H1 (cell line): ENCODE measurements at regions not wholly inside any gene's neighbourhood (a gene's known extent, or its start where the extent isn't known, plus 50 kb on each side); places are given as distances from the start of the nearest gene placed in this dataset.

Experiments
- CTCF ChIA-PET: fragments of 300-600 bp; sonication (Branson Sonifier 250); formaldehyde crosslinking; loops from one replicate; lab custom pipeline; 2021; ENCODE audit not compliant: partially characterized antibody; lab: Charles Lee
- POLR2A ChIA-PET: fragments of 300-600 bp; sonication (Branson Sonifier 250); formaldehyde crosslinking; loops from one replicate; lab custom pipeline; 2021; ENCODE audit warnings: inconsistent platforms; ENCODE audit not compliant: partially characterized antibody; lab: Charles Lee
- DNase-seq, 2 experiments: peaks; one replicate each; pipeline versions ENCODE4 v3.0.0 to v3.0.0-alpha.2; 2010 to 2022; ENCODE audit warnings: low spot score in 2 of 2, low read depth in 1 of 2, mixed read lengths in 1 of 2
- FAIRE-seq: peaks from 2 replicates; lab custom pipeline; 2011; peaks lifted over from hg19 to GRCh38; lab: Jason Lieb, UNC
- H2AFZ ChIP-seq: 2 replicates; pipeline ENCODE4 v1.8.1; 2012; ENCODE audit warnings: low read length, inconsistent platforms
- H2AK5ac ChIP-seq: 2 replicates; pipeline ENCODE4 v1.6.1; 2013; ENCODE audit warnings: low read depth, low read length
- H2BK120ac ChIP-seq: replicated peaks from 2 replicates; pipeline ENCODE3; 2013; ENCODE audit warnings: low read depth, low read length, inconsistent platforms
- H2BK12ac ChIP-seq: 2 replicates; pipeline ENCODE4 v1.6.1; 2013; ENCODE audit warnings: low read depth, low read length
- H2BK15ac ChIP-seq: 2 replicates; pipeline ENCODE4 v1.6.1; 2013; ENCODE audit warnings: low read length
- H2BK20ac ChIP-seq: 2 replicates; pipeline ENCODE4 v1.6.1; 2013; ENCODE audit warnings: low read length
- H2BK5ac ChIP-seq: 2 replicates; pipeline ENCODE4 v1.6.1; 2013; ENCODE audit warnings: low read depth, low read length
- H3K14ac ChIP-seq: 2 replicates; pipeline ENCODE4 v1.6.1; 2013; ENCODE audit warnings: inconsistent platforms; ENCODE audit not compliant: insufficient read length
- H3K18ac ChIP-seq: 2 replicates; pipeline ENCODE4 v1.6.1; 2013; ENCODE audit warnings: low read length; ENCODE audit errors: extremely low read depth
- H3K23ac ChIP-seq: 2 replicates; pipeline ENCODE4 v1.6.1; 2013; ENCODE audit warnings: inconsistent platforms; ENCODE audit not compliant: insufficient read length
- H3K23me2 ChIP-seq: 2 replicates; pipeline ENCODE4 v1.6.1; 2013; ENCODE audit warnings: low read depth, low read length
- H3K27ac ChIP-seq: 2 replicates; pipeline ENCODE4 v1.6.1; 2011; ENCODE audit warnings: low read depth, low read length, inconsistent platforms
- H3K27me3 ChIP-seq, 4 experiments: replicated peaks in 1 of 4; 1 replicate in 1 of 4; 2 replicates in 3 of 4; pipeline versions ENCODE4 v1.6.1 to v1.8.1; 2011 to 2013; ENCODE audit warnings: low read length in 3 of 4, mild to moderate bottlenecking in 3 of 4, inconsistent platforms in 2 of 4, mixed read lengths in 2 of 4, moderate library complexity in 1 of 4; ENCODE audit not compliant: control insufficient read depth in 3 of 4, insufficient read depth in 3 of 4; ENCODE audit errors: extremely low read depth in 1 of 4
- H3K36me3 ChIP-seq, 4 experiments: 2 replicates each; pipeline versions ENCODE4 v1.6.1 to v1.8.1; 2011 to 2013; ENCODE audit warnings: mild to moderate bottlenecking in 4 of 4, low read length in 3 of 4, moderate library complexity in 2 of 4, control low read depth in 1 of 4, inconsistent platforms in 1 of 4; ENCODE audit not compliant: insufficient read depth in 4 of 4, control insufficient read depth in 2 of 4
- H3K4ac ChIP-seq: replicated peaks from 2 replicates; pipeline ENCODE3; 2013; ENCODE audit warnings: low read length, low read depth, mixed read lengths, inconsistent platforms; ENCODE audit not compliant: insufficient read length
- H3K4me1 ChIP-seq, 4 experiments: replicated peaks in 1 of 4; 1 replicate in 1 of 4; 2 replicates in 3 of 4; pipeline versions ENCODE4 v1.6.1 to v1.8.1; 2011 to 2013; ENCODE audit warnings: low read length in 3 of 4, inconsistent platforms in 2 of 4, mixed read lengths in 1 of 4; ENCODE audit not compliant: insufficient read depth in 4 of 4, control insufficient read depth in 3 of 4
- H3K4me2 ChIP-seq, 2 experiments: 2 replicates each; pipeline versions ENCODE4 v1.6.1 to v1.8.1; 2011 to 2013; ENCODE audit warnings: low read depth in 2 of 2, low read length in 2 of 2, control low read depth in 1 of 2, inconsistent platforms in 1 of 2, mild to moderate bottlenecking in 1 of 2; ENCODE audit not compliant: insufficient read depth in 1 of 2
- H3K4me3 ChIP-seq, 4 experiments: fragments of 200-600, 300-600 bp in 1 of 4; sonication (generic), shearing (Covaris generic), sonication (Bioruptor Twin) in 1 of 4; 2 replicates each; pipeline versions ENCODE4 v1.5.1 to v1.8.1; 2011 to 2016; ENCODE audit warnings: low read length in 4 of 4, low read depth in 3 of 4, control low read depth in 2 of 4, inconsistent platforms in 2 of 4, mild to moderate bottlenecking in 2 of 4, mixed read lengths in 1 of 4, moderate library complexity in 1 of 4; ENCODE audit not compliant: insufficient read depth in 2 of 4; ENCODE audit errors: extremely low read depth in 1 of 4
- H3K56ac ChIP-seq: replicated peaks from 2 replicates; pipeline ENCODE3; 2013; ENCODE audit warnings: low read depth, mild to moderate bottlenecking, mixed read lengths, low read length, inconsistent platforms; ENCODE audit not compliant: insufficient read length
- H3K79me1 ChIP-seq: 2 replicates; pipeline ENCODE4 v1.6.1; 2013; ENCODE audit warnings: low read depth, low read length, control low read depth
- H3K79me2 ChIP-seq, 2 experiments: 2 replicates each; pipeline versions ENCODE4 v1.6.1 to v1.8.1; 2012 to 2013; ENCODE audit warnings: low read length in 2 of 2, mild to moderate bottlenecking in 2 of 2, inconsistent platforms in 1 of 2; ENCODE audit not compliant: insufficient read depth in 2 of 2, control insufficient read depth in 1 of 2
- H3K9ac ChIP-seq, 4 experiments: replicated peaks in 1 of 4; 1 replicate in 1 of 4; 2 replicates in 3 of 4; pipeline versions ENCODE4 v1.6.1 to v1.8.1; 2011 to 2013; ENCODE audit warnings: low read depth in 3 of 4, low read length in 3 of 4, control low read depth in 2 of 4, mild to moderate bottlenecking in 2 of 4, moderate library complexity in 2 of 4, inconsistent platforms in 1 of 4; ENCODE audit errors: extremely low read depth in 1 of 4
- H3K9me3 ChIP-seq, 2 experiments: 2 replicates each; pipeline versions ENCODE4 v1.6.1 to v1.8.1; 2012 to 2013; ENCODE audit warnings: mild to moderate bottlenecking in 2 of 2, moderate library complexity in 2 of 2, control low read depth in 1 of 2, inconsistent platforms in 1 of 2, low read depth in 1 of 2, low read length in 1 of 2, mixed read lengths in 1 of 2; ENCODE audit not compliant: insufficient read depth in 2 of 2
- H4K20me1 ChIP-seq, 2 experiments: replicated peaks in 1 of 2; 2 replicates each; pipeline versions ENCODE3 to v1.8.1; 2011 to 2013; ENCODE audit warnings: inconsistent platforms in 2 of 2, low read length in 2 of 2, mild to moderate bottlenecking in 1 of 2; ENCODE audit not compliant: insufficient read depth in 2 of 2, control insufficient read depth in 1 of 2
- H4K5ac ChIP-seq: 2 replicates; pipeline ENCODE4 v1.6.1; 2013; ENCODE audit warnings: low read length, low read depth, mixed read lengths, inconsistent platforms; ENCODE audit not compliant: insufficient read length
- H4K8ac ChIP-seq: 2 replicates; pipeline ENCODE4 v1.8.0; 2013; ENCODE audit warnings: mild to moderate bottlenecking, moderate library complexity, low read length, inconsistent platforms; ENCODE audit not compliant: insufficient read depth; ENCODE audit errors: extremely low read depth
- H4K91ac ChIP-seq: replicated peaks from 2 replicates; pipeline ENCODE3; 2013; ENCODE audit warnings: low read length, mixed read lengths, inconsistent platforms; ENCODE audit not compliant: insufficient read length
- HDAC6 ChIP-seq: IDR thresholded peaks from one replicate; pipeline ENCODE4 v1.7.1; 2012; ENCODE audit warnings: low read depth, mild to moderate bottlenecking, inconsistent platforms, low read length, moderate library complexity
- JUN ChIP-seq: IDR thresholded peaks from 2 replicates; pipeline ENCODE4 v1.6.1; 2011; ENCODE audit warnings: low read depth, mild to moderate bottlenecking, improper control_type of control experiment, low read length
- KDM5A ChIP-seq: fragments of 200-600 bp; IDR thresholded peaks from 2 replicates; pipeline ENCODE4 v1.7.1; 2012; ENCODE audit warnings: mild to moderate bottlenecking, low read length, inconsistent platforms, mixed read lengths
- MAFK ChIP-seq: IDR thresholded peaks from 2 replicates; pipeline ENCODE4 v1.6.1; 2012; ENCODE audit warnings: low read depth, mild to moderate bottlenecking, improper control_type of control experiment, low read length
- PHF8 ChIP-seq: fragments of 200-600 bp; sonication (generic); conservative IDR thresholded peaks from 2 replicates; pipeline ENCODE4 v1.7.1; 2012; ENCODE audit warnings: low read depth, mild to moderate bottlenecking, inconsistent platforms, low read length, moderate library complexity
- POLR2A ChIP-seq, 2 experiments: IDR thresholded peaks; 1 replicate in 1 of 2; 2 replicates in 1 of 2; pipeline ENCODE4 v1.6.1; 2011; ENCODE audit warnings: low read depth in 2 of 2, low read length in 2 of 2, mild to moderate bottlenecking in 2 of 2; ENCODE audit errors: control extremely low read depth in 1 of 2
- RNF2 ChIP-seq: fragments of 200-900, 300-1000 bp; sonication (generic); IDR thresholded peaks from 2 replicates; pipeline ENCODE4 v1.7.1; 2016; ENCODE audit warnings: borderline replicate concordance, low read depth, mild to moderate bottlenecking, antibody characterized with exemption, low read length; ENCODE audit not compliant: poor library complexity, severe bottlenecking; ENCODE audit errors: missing control alignments
- SIN3A ChIP-seq, 2 experiments: IDR thresholded peaks in 1 of 2; conservative IDR thresholded peaks in 1 of 2; 2 replicates each; pipeline ENCODE4 v1.6.1; 2011 to 2012; ENCODE audit warnings: low read length in 2 of 2, improper control_type of control experiment in 1 of 2, low read depth in 1 of 2, mild to moderate bottlenecking in 1 of 2
- SIRT6 ChIP-seq: IDR thresholded peaks from one replicate; pipeline ENCODE4 v1.7.1; 2012; ENCODE audit warnings: low read length, inconsistent platforms
- TAF7 ChIP-seq: optimal IDR thresholded peaks from 2 replicates; pipeline ENCODE3; 2011; ENCODE audit warnings: low read depth, mild to moderate bottlenecking, inconsistent platforms, low read length, moderate library complexity, borderline replicate concordance
- WGBS, 2 experiments: shearing (Covaris generic) in 1 of 2; methylation state at CpG; one replicate each; pipeline versions ENCODE4 v1.1.6 to v1.1.7; 2013 to 2015; ENCODE audit warnings: low lambda C conversion rate in 2 of 2, mixed read lengths in 2 of 2, inconsistent platforms in 1 of 2, low coverage in 1 of 2, missing lambda C conversion rate in 1 of 2; ENCODE audit not compliant: insufficient replicate concordance in 2 of 2, insufficient coverage in 1 of 2, insufficient read length in 1 of 2; ENCODE audit errors: extremely low coverage in 1 of 2, missing lambda C conversion rate in 1 of 2; 5-methylcytosine and 5-hydroxymethylcytosine counted together
- TF ChIP-seq, protein P1 (sequence below), 3 experiments: IDR thresholded peaks; 1 replicate in 2 of 3; 2 replicates in 1 of 3; pipeline versions ENCODE4 v1.5.1 to v1.6.1; 2011; ENCODE audit warnings: low read length in 3 of 3, mild to moderate bottlenecking in 3 of 3, inconsistent platforms in 2 of 3, low read depth in 1 of 3, moderate library complexity in 1 of 3; ENCODE audit not compliant: insufficient read depth in 1 of 3; ENCODE audit errors: control extremely low read depth in 1 of 3

DNA sequence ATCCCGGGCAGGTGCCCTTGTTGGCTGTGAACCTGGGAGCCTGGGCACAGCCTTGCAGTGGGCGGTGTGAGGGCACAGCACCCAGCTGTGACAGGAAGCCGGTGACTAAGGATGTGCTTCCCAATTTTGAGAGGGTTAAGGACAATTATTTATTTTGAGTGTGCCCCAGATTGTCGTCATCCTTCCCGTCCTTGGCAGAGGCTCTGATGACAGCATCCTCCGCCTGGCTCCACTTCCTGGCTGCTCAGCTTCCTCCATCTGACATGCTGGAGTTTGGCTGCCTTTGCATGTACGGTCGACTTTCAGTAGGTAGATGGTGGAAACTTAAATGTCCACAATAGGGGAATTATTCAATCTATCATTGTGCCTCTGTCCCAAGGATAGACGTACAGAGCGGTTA lies 282.4 kb upstream of the EEF2KMT start:
- no peak overlapping the region for H3K27ac ChIP-seq
- TF ChIP-seq SIN3A (conservative IDR thresholded peaks at IDR 0.05 in 1 of 2, IDR thresholded peaks at IDR 0.05 in 1 of 2; ENCODE audit: low read depth in 1 of 2, low read length in 2 of 2), result no peak
- no peak for TF ChIP-seq HDAC6
- TF ChIP-seq JUN, result no peak
- no peak for TF ChIP-seq RNF2
- TF ChIP-seq MAFK, result no peak
- TF ChIP-seq TAF7, result no peak
- no peak for TF ChIP-seq SIRT6
- TF ChIP-seq POLR2A (IDR thresholded peaks at IDR 0.05; ENCODE audit: control extremely low read depth in 1 of 2, low read depth in 2 of 2, low read length in 2 of 2), result no peak
- TF ChIP-seq PHF8, result no peak
- TF ChIP-seq, protein P1, sequence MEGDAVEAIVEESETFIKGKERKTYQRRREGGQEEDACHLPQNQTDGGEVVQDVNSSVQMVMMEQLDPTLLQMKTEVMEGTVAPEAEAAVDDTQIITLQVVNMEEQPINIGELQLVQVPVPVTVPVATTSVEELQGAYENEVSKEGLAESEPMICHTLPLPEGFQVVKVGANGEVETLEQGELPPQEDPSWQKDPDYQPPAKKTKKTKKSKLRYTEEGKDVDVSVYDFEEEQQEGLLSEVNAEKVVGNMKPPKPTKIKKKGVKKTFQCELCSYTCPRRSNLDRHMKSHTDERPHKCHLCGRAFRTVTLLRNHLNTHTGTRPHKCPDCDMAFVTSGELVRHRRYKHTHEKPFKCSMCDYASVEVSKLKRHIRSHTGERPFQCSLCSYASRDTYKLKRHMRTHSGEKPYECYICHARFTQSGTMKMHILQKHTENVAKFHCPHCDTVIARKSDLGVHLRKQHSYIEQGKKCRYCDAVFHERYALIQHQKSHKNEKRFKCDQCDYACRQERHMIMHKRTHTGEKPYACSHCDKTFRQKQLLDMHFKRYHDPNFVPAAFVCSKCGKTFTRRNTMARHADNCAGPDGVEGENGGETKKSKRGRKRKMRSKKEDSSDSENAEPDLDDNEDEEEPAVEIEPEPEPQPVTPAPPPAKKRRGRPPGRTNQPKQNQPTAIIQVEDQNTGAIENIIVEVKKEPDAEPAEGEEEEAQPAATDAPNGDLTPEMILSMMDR (IDR thresholded peaks at IDR 0.05; ENCODE audit: control extremely low read depth in 1 of 3, insufficient read depth in 1 of 3, low read depth in 1 of 3, low read length in 3 of 3), result no peak
- TF ChIP-seq KDM5A, result no peak

More for the DNA sequence above, 282.4 kb upstream of the EEF2KMT start:
- Histone ChIP-seq H2BK15ac (no peak overlapping the region), H3K36me3 (no peaks in the 10 kb centered on the region), H2AFZ (no peak overlapping the region), H2AK5ac (no peak overlapping the region), H2BK120ac (no peak overlapping the region), H2BK12ac (no peak overlapping the region), H3K14ac (no peak overlapping the region), H3K9me3 (no peaks in the 10 kb centered on the region), H4K5ac (no peak overlapping the region), H4K20me1 (no peaks in the 10 kb centered on the region), H2BK20ac (no peak overlapping the region), H3K79me1 (no peaks in the 10 kb centered on the region), H4K91ac (no peak overlapping the region), H3K56ac (no peak overlapping the region), H3K9ac (no peak overlapping the region), H3K23ac (no peak overlapping the region), H3K79me2 (no peaks in the 10 kb centered on the region), H4K8ac (no peak overlapping the region), H3K27me3 (no peaks in the 10 kb centered on the region), H3K4me1 (peaks cover 0 to 3% (median 0%) of the 10 kb centered on the region in 4 experiments; a peak in 1 of 7 replicates), H3K4me2 (no peak overlapping the region), H3K23me2 (no peaks in the 10 kb centered on the region), H3K18ac (no peak overlapping the region), H3K4ac (no peak overlapping the region), H2BK5ac (no peak overlapping the region), H3K4me3 (no peak overlapping the region)
- ChIA-PET POLR2A (no interaction called here), CTCF (interaction anchor here (0.6 to 2.0 kb wide), 3 partner anchors 110 to 146 kb away, joined by 3 to 6 read pairs (median 3); no protein-coding TSS in a partner anchor)
- DNase-seq, result no peak
- FAIRE-seq, result no peak
- 91% methylated on average over 10 of the region's 10 CpGs; no CpG with 5 or more reads in 1 of the 2 experiments for WGBS, 2 experiments
